Keratinocyte (primary cell): ENCODE measurements at regions not wholly inside any gene's neighbourhood (a gene's known extent, or its start where the extent isn't known, plus 50 kb on each side); places are given as distances from the start of the nearest gene placed in this dataset.

Experiments used
- DNase-seq: peaks from one replicate; pipeline ENCODE4 v3.0.0-alpha.2; 2011; ENCODE audit warnings: low read depth, missing footprints, low spot score
- FAIRE-seq: peaks from 2 replicates; lab custom pipeline; 2011; peaks lifted over from hg19 to GRCh38; lab: Jason Lieb, UNC
- H2AFZ ChIP-seq: 2 replicates; pipeline ENCODE4 v1.6.0; 2012; ENCODE audit warnings: low read length, control low read depth, inconsistent platforms; ENCODE audit not compliant: control insufficient read depth
- H3K27ac ChIP-seq: 2 replicates; pipeline ENCODE4 v1.5.1; 2011; ENCODE audit warnings: low read length; ENCODE audit not compliant: control insufficient read depth, insufficient read depth
- H3K27me3 ChIP-seq: 3 replicates; pipeline ENCODE4 v1.6.0; 2011; ENCODE audit warnings: low read length; ENCODE audit not compliant: control insufficient read depth, insufficient read depth; ENCODE audit errors: extremely low read depth
- H3K36me3 ChIP-seq, 2 experiments: 2 replicates in 1 of 2; 3 replicates in 1 of 2; pipeline ENCODE4 v1.5.1; 2011; ENCODE audit warnings: low read length in 2 of 2, mild to moderate bottlenecking in 1 of 2; ENCODE audit not compliant: control insufficient read depth in 2 of 2, insufficient read depth in 2 of 2; ENCODE audit errors: extremely low read depth in 1 of 2
- H3K4me1 ChIP-seq: 3 replicates; pipeline ENCODE4 v1.5.1; 2011; ENCODE audit warnings: low read length; ENCODE audit not compliant: control insufficient read depth, insufficient read depth; ENCODE audit errors: extremely low read depth
- H3K4me2 ChIP-seq: 3 replicates; pipeline ENCODE4 v1.6.0; 2011; ENCODE audit warnings: low read depth, low read length; ENCODE audit not compliant: control insufficient read depth, insufficient read depth; ENCODE audit errors: extremely low read depth
- H3K4me3 ChIP-seq, 3 experiments: fragments of 200-600 bp in 1 of 3; sonication (generic) in 1 of 3; 2 replicates in 2 of 3; 3 replicates in 1 of 3; pipeline ENCODE4 v1.5.1; 2011 to 2016; ENCODE audit warnings: low read length in 3 of 3, mild to moderate bottlenecking in 3 of 3, control low read depth in 2 of 3, inconsistent platforms in 1 of 3, low read depth in 1 of 3, mixed read lengths in 1 of 3, mixed run types in 1 of 3, moderate library complexity in 1 of 3; ENCODE audit not compliant: control insufficient read depth in 2 of 3, insufficient read depth in 2 of 3; ENCODE audit errors: extremely low read depth in 1 of 3
- H3K79me2 ChIP-seq: 2 replicates; pipeline ENCODE4 v1.6.0; 2012; ENCODE audit warnings: low read length; ENCODE audit not compliant: control insufficient read depth, insufficient read depth
- H3K9ac ChIP-seq: 3 replicates; pipeline ENCODE4 v1.6.0; 2011; ENCODE audit warnings: low read length; ENCODE audit not compliant: control insufficient read depth, insufficient read depth; ENCODE audit errors: extremely low read depth
- H3K9me1 ChIP-seq: 3 replicates; pipeline ENCODE4 v1.6.0; 2011; ENCODE audit warnings: low read length; ENCODE audit not compliant: control insufficient read depth, insufficient read depth; ENCODE audit errors: extremely low read depth
- H3K9me3 ChIP-seq: 2 replicates; pipeline ENCODE4 v1.5.1; 2012; ENCODE audit warnings: low read depth, low read length; ENCODE audit not compliant: control insufficient read depth
- H4K20me1 ChIP-seq: 3 replicates; pipeline ENCODE4 v1.6.0; 2011; ENCODE audit warnings: low read length; ENCODE audit not compliant: control insufficient read depth, insufficient read depth; ENCODE audit errors: extremely low read depth
- EZH2 ChIP-seq: IDR thresholded peaks from one replicate; pipeline ENCODE4 v1.6.1; 2012; ENCODE audit warnings: inconsistent platforms, mild to moderate bottlenecking, low read length, moderate library complexity
- dilution Hi-C: fragments of 300-500 bp; cut with MboI; formaldehyde crosslinking; loops from one replicate; pipeline ENCODE4 v1.7.0; 2020; ENCODE audit warnings: low sequenced_read_pairs; ENCODE audit not compliant: extremely low pct_ligation_motif_present
- TF ChIP-seq, protein P1 (sequence below), 3 experiments: IDR thresholded peaks in 1 of 3; conservative IDR thresholded peaks in 1 of 3; optimal IDR thresholded peaks in 1 of 3; 2 replicates in 2 of 3; 3 replicates in 1 of 3; pipeline versions ENCODE3 to v1.5.1; 2011; ENCODE audit warnings: low read length in 3 of 3, mild to moderate bottlenecking in 3 of 3, moderate library complexity in 2 of 3, control low read depth in 1 of 3, inconsistent platforms in 1 of 3; ENCODE audit not compliant: insufficient read depth in 2 of 3; ENCODE audit errors: extremely low read depth in 1 of 3

DNA sequence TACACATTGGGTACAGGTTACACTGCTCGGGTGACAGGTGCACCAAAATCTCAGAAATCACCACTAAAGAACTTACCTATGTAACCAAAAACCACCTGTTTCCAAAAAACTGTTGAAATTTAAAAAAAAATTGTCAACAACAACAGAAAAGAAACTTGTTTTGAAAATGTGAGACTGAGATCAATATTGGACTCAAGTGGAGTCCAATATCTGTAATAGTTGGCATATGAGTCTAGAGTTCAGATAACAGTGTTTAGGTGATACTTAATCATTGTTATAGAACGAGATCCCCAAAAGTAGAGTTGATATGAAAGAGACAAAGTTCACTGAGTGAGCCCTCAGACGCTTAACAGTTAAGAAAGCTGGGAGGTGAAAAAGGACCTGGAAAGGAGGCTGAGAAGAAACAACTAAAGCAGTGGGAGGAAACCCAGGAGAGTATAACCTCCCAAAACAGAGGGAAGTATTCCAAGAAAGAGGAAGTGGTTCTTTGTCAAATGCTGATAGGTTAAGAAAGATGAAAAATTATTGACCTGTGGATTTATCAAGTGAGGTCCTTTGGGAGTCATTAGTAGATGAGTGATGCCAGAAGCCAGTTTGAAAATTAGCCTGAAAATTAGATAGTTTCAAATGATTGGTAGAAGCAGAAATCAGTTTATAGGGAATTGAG, 388.6 kb upstream of the DPH6 start:
- H3K36me3 ChIP-seq = no peaks in the 10 kb centered on the region
- H4K20me1 ChIP-seq = no peaks in the 10 kb centered on the region
- no peak overlapping the region for H3K4me2 ChIP-seq
- H3K4me3 ChIP-seq = no peak overlapping the region
- H3K9me1 ChIP-seq = no peaks in the 10 kb centered on the region
- no peak overlapping the region for H2AFZ ChIP-seq
- dilution Hi-C loops = no loop called here
- H3K9me3 ChIP-seq = no peaks in the 10 kb centered on the region
- H3K79me2 ChIP-seq = no peaks in the 10 kb centered on the region
- TF ChIP-seq, protein P1, sequence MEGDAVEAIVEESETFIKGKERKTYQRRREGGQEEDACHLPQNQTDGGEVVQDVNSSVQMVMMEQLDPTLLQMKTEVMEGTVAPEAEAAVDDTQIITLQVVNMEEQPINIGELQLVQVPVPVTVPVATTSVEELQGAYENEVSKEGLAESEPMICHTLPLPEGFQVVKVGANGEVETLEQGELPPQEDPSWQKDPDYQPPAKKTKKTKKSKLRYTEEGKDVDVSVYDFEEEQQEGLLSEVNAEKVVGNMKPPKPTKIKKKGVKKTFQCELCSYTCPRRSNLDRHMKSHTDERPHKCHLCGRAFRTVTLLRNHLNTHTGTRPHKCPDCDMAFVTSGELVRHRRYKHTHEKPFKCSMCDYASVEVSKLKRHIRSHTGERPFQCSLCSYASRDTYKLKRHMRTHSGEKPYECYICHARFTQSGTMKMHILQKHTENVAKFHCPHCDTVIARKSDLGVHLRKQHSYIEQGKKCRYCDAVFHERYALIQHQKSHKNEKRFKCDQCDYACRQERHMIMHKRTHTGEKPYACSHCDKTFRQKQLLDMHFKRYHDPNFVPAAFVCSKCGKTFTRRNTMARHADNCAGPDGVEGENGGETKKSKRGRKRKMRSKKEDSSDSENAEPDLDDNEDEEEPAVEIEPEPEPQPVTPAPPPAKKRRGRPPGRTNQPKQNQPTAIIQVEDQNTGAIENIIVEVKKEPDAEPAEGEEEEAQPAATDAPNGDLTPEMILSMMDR (optimal IDR thresholded peaks at IDR 0.05 in 1 of 3, IDR thresholded peaks at IDR 0.05 in 1 of 3, conservative IDR thresholded peaks at IDR 0.05 in 1 of 3; ENCODE audit: extremely low read depth in 1 of 3, insufficient read depth in 2 of 3, low read length in 3 of 3) = no peak
- no peak for TF ChIP-seq EZH2
- no peak overlapping the region for H3K9ac ChIP-seq
- H3K27ac ChIP-seq = no peak overlapping the region
- H3K27me3 ChIP-seq = no peaks in the 10 kb centered on the region
- no peak for DNase-seq
- H3K4me1 ChIP-seq = no peaks in the 10 kb centered on the region
- FAIRE-seq = no peak

DNA sequence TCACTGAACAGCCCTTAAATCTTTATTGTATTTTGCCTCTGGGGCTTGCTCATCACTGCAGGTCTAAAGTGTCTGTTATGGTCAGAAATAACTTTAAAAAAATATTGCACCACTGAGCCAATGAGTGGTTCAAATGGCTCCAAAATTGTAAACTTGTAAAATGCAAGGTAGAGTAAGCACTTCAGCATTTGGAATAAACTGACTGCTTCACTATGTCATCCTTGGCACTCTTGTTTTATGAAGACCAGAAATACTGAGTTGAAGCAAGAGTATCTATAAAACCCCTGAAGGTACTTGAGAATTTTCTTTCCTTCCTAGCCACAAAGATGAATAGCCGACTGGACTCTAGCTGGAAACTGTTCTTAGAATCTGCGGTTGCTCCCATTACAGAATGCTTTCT, 390.3 kb upstream of the DPH6 start:
- H3K27ac ChIP-seq = no peak overlapping the region
- FAIRE-seq = no peak
- H3K36me3 ChIP-seq = no peaks in the 10 kb centered on the region
- no peaks in the 10 kb centered on the region for H3K9me1 ChIP-seq
- H3K9me3 ChIP-seq = no peaks in the 10 kb centered on the region
- no peak overlapping the region for H3K4me2 ChIP-seq
- H3K9ac ChIP-seq = no peak overlapping the region
- no peaks in the 10 kb centered on the region for H3K79me2 ChIP-seq
- H3K4me3 ChIP-seq = no peak overlapping the region
- H4K20me1 ChIP-seq = no peaks in the 10 kb centered on the region
- no peak overlapping the region for H2AFZ ChIP-seq
- TF ChIP-seq, protein P1 (optimal IDR thresholded peaks at IDR 0.05 in 1 of 3, IDR thresholded peaks at IDR 0.05 in 1 of 3, conservative IDR thresholded peaks at IDR 0.05 in 1 of 3; ENCODE audit: extremely low read depth in 1 of 3, insufficient read depth in 2 of 3, low read length in 3 of 3) = no peak
- TF ChIP-seq EZH2 = no peak
- DNase-seq = no peak
- H3K4me1 ChIP-seq = no peaks in the 10 kb centered on the region
- H3K27me3 ChIP-seq = no peaks in the 10 kb centered on the region
- dilution Hi-C loops = no loop called here
